Muscle of arm (tissue), 1 donor: ENCODE measurements at regions not wholly inside any gene's neighbourhood (a gene's known extent, or its start where the extent isn't known, plus 50 kb on each side); places are given as distances from the start of the nearest gene placed in this dataset.
A peak's percentile ranks its signal among the peaks of the same experiment; 100 is the strongest.

Experiments used
- DNase-seq: peaks from one replicate; pipeline ENCODE4 v3.0.0-alpha.2; 2013

DNA sequence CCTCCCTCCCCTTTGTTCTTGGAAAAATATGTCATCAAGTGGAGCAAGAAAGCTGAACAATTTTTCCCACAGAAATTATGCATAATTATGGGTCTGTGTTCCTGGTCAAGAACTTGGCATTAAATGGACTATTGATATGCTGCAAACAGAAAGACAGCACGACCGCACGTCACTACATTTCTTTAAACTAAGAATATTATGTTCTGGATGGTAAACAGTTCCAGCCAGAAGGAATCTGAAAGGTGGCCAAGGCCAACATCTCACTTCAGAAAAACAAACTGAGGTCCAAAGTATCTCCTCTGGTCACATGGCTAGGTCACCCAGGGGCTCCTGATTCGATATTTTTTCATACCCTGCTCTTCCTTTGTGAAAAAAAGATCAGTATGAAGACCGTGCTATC is 173.3 kb upstream of the GAS1 start:
- DNase-seq, result no peak

DNA sequence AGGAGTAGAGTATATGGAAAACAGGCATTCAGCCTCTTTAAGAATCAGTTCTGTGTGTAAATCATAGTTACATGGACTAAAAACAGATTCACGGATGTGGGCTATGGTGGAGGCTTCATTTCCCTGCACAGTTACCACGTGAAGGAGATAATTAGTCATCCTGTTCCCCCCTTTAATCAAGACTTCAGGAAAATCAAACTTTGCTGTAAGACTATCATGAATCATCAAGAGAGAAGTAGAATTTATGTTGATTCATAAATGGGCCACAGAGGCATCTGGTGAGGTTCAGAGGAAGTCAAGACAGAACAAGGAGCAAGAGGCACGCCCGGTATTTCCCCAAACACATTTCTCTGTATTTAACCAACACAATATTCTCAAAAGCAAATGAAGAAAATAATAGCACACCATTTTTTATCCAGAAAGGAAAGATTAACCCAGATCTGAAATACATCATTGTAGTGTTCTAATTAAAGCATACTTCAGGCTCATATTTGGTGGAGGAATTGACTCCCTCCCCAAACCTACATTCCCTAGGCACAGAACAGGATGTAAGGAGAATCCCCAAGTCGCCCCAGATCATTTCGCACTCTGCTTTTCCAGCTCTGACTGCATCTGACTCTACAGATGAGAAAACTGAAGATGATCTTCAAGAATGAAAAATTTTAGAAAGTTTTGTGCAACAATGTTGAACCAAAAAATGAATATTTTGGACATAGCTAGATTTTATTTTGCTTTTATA is 175.8 kb upstream of the GAS1 start:
- no peak for DNase-seq

- no peak for DNase-seq
These were observed 176.5 kb upstream of the GAS1 start for GRCh38 chr9:87123830-87124229.

DNA sequence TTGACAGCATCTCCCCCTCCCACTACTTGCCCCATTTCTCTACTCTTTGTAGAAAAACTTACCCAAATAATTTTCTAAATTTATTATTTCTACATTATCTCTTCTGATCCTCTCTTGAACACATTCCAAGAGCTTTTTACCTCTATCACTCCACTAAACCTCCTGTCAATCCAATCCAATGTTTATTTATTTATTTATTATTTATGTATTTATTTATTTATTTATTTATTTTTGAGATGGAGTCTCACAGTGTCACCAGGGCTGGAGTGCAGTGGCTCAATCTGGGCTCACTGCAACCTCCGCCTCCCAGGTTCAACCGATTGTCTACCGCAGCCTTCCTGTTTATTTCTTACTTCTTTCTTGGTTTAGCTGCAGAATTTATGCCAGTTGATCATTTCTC is 178.5 kb upstream of the GAS1 start:
- DNase-seq, result no peak

GRCh38 chr9:87127543-87127942 is 180.2 kb upstream of the GAS1 start:
- DNase-seq, result no peak

DNA sequence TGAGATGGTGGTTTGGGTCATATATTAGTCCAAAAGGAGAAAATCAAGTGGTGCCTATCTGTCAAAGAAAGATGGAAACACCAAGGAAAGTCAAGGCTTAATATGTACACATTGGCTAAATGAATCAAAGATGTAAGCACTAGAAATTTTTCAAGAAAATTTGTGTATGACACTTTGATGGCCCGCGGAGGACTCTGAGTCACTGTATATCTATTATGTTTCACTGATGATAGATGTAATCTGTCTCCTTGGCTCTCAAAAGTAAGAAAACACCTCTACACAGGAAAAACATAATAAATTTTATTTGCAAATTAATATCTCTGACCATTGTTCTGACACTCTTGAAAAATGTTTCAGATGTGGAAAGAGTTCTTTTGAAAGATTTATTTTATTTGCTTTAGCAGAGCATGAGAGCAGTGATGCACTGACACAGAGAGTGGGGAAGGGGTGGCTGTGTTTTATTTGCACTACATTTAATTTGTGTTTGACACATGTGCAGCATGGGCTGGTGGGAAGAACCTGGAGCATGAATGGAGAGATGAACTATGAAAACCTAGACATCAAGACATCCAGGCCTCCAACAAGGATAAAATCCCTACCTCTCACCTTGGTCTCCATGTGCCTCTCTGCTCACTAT is 180.8 kb upstream of the GAS1 start:
- no peak for DNase-seq

GRCh38 chr9:87128844-87129493 is 181.7 kb upstream of the GAS1 start:
- DNase-seq, result no peak

GRCh38 chr9:87135074-87135473 is 187.8 kb upstream of the GAS1 start:
- no peak for DNase-seq

DNA sequence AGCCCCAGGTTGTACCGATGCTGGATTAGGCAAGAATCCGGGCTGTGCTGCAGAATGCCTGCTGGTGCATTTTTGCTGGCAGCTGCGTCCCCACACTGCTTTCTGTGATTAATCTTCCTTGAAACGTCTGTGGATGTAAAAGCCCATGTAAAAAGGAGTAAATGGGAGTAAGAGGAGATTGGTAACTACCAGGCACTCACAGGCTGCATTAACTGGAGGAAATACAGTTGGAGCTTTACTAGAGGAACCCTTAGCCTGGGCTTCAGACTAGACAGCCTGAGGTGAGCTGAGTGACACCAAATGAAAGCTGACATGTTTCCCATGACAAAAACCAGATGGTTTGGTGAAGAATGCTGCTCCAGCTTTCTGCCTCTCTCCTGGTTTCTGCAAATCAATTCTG is 190.4 kb upstream of the GAS1 start:
- no peak for DNase-seq

DNA sequence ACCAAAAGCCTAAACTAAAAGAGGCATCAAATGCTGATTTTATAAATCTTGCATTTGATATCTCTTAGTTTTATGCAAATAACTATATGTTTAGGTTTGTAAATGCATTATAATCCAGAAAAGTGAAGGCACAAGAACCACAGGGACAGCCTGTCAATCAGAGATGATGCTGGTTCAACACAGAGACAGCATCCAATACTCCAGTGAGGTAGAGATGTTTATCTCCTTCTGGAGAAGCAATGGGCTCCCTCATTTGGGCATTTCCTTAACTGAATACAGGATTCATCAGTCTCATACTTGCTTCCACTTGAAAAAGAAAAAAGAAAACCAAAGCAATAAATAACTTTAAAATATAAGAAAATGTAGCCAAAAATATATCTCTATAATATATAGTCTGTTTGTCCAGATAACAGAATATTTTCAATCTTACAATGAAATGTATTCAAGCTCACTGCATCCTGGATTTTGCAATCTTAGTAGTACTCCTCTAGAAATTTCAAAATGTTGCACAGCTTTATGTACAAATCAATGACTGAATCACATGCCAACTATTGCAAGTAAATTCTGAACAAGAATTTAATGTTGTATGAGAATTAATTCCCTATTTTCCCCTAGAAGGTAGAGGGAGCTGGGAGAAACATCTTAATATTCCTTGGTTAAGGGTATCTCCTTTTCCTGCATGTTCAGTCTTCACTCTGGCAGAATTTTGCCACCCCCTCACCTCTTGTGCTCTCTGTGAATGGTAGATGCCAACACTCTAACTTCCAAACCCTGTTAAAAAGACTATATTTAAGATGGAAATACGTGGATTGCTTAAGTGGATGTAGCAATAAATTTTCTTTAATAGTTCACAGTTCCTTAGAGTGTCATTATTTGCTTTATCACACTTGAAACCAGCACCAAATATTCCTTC is 191.1 kb upstream of the GAS1 start:
- no peak for DNase-seq

DNA sequence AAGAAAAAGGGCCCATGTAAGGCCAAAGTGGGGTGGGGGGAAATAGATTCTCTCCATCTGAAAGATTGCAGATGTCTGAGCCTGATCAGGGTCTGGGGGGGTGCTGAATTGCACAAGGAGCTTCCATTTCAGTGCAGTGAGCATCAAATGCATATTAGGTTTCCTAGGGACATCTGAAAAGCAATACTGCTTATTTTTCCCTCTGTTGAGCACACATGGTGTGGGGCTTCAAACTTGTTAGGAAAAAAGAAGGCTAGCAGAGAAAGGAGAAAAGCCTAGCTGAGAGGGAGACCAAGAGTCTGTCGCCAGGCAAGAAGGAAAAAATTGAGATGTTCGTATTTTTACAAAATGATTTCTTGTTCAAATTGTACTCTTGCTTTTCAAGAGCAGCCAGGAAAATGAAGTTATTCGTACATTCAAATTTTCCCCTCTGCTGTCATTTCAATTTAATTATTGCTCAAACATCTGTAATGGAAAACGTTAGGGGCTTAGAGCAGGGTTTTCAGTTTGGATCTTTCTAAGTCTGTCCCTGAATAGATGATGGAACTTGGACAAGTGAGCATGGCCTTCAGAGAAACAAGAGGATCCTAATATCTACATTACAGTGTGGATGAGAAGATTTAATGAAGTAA is 191.9 kb upstream of the GAS1 start:
- peak; percentile 86 for DNase-seq

DNA sequence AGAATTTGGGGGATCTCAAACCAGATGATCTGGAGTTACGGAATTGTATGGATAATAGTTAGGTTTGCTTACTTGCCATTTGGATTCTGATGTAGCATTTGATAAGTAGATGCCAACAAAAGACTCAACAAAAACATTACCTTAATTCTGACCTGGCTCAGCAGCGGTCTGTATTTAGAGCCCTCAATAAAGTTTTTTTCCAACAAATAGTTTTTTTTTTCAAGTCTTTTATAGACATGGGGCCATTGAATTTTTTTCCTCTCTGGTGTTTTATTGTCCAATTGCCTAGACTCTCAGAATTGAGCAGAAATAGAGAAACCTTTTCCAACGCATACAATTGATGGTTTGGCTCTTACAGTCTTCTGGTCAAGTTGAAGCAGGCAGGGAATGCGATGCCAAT is 192.8 kb upstream of the GAS1 start:
- no peak for DNase-seq

GRCh38 chr9:87140605-87141109 is 193.4 kb upstream of the GAS1 start:
- no peak for DNase-seq

- no peak for DNase-seq
These were observed 193.8 kb upstream of the GAS1 start for GRCh38 chr9:87141124-87141523.

DNA sequence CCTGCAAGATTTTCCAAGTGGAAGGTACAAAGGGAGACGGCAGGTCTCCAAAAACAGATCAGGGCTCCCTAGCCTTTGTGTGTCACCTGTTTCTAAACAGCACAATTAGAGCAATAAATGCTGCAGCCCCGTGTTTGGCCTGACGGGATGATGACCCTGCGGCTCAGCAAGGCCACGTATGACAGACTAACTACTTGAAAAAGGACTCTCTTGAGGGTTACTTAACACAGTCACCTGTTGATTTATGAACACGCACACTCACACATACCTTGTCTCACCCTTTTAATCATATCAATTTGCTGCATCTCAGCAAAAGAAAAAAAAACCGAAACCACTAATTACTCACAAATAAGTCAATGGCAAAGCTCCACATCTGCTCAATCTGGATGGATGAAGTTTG is 199.6 kb upstream of the GAS1 start:
- DNase-seq, result no peak

- DNase-seq, result peak; percentile 40
These were observed 200.5 kb upstream of the GAS1 start for GRCh38 chr9:87147839-87148238.

DNA sequence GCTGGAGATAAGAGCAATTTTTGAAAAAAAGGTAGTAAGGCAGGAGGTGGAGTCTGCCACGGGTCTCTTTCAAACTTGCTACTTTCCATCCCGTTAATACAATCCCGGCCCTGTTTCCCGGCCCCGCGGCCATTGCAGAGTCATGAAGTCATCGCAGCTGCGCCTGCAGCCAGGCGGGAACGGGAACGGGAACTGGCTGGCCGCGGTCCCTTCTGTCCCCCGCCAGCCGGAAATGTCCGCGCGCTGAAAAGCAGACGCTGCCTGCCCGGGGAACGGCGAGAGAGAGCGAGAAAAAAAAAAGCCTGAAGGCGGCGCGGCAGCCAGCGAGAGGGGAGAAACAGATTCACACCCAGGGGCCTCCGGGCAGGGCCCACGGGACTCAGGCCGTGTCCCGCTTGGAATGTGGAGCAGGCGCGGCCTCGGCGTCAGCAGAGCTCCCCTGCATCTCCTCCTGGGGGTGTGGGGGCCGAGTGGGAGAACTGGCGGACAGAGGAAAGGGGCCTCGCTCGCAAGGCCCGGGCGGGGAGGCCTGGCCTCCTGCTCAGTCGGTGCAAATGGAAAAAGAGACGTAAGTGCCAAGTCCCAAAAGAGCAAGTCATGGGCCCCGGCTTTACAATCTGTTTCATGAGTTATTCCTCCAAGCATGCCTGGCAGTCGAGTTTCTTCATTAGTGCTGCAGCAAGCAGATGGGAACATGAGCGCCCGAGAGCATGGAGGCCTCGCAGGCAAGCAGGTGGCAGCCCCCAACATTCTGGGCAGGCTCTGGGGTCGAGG is 201.2 kb upstream of the GAS1 start:
- peak; percentile 95 for DNase-seq

DNA sequence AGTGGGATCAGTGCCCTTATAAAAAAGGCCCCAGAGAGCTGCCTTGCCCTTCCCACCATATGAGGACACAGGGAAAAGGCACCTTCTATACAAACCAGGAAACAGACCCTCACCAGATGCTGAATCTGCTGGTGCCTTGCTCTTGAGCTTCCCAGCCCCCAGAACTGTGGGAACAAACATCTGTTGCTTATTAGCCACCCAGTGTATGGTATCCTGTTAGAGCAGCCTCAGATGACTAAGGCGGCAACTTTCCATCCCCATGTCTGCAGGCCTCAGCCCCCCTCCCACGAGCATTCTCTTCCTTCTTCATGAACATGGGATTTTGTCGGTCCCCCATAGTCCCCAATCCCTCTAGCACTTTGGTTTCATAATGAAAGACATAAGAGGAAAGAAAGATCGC is 202.5 kb upstream of the GAS1 start:
- DNase-seq, result no peak

- DNase-seq, result no peak
These were observed 204.9 kb upstream of the GAS1 start for GRCh38 chr9:87152256-87152655.

DNA sequence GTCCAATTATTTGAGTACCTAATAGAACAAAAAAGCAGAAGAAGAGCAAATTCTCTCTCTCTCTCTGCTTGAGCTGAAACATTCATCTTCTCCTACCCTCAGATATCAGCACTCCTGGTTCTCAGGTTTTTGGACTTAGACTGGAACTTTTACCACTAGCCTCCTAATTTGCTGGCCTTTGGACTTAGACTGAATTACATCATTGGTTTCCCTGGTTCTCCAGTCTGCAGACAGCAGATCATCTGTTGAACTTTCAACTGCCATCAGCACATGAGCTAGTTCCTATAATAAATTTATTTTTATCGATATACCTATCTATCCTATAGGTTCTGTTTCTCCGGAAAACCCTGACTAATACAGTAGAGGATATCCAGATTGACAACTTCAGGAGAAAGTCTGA is 208.9 kb upstream of the GAS1 start:
- DNase-seq, result no peak
